ENCODE measurements at regions not wholly inside any gene's neighbourhood (a gene's known extent, or its start where the extent isn't known, plus 50 kb on each side); places are given as distances from the start of the nearest gene placed in this dataset.

GRCh38 chr2:138329591-138329990 is 172.0 kb upstream of the SPOPL start:
- DNase-seq (ENCODE audit: low read depth) = no peak
- TF ChIP-seq CTCF (IDR thresholded peaks at IDR 0.05; ENCODE audit: low read depth, low read length) (no peak), MAX (IDR thresholded peaks at IDR 0.05; ENCODE audit: low read depth, low read length) (no peak), MYC (IDR thresholded peaks at IDR 0.05; ENCODE audit: low read depth, low read length) (no peak), POLR2A (IDR thresholded peaks at IDR 0.05; ENCODE audit: extremely low read depth, insufficient read length) (no peak)
- H3K4me3 ChIP-seq (ENCODE audit: low read depth, low read length) = no peak overlapping the region

- no peak overlapping the region for H3K4me3 ChIP-seq (ENCODE audit: low read depth, low read length)
- DNase-seq (ENCODE audit: low read depth) = no peak
- no peak for TF ChIP-seq MYC (IDR thresholded peaks at IDR 0.05; ENCODE audit: low read depth, low read length)
- TF ChIP-seq MAX (IDR thresholded peaks at IDR 0.05; ENCODE audit: low read depth, low read length) = no peak
- no peak for TF ChIP-seq CTCF (IDR thresholded peaks at IDR 0.05; ENCODE audit: low read depth, low read length)
- TF ChIP-seq POLR2A (IDR thresholded peaks at IDR 0.05; ENCODE audit: extremely low read depth, insufficient read length) = no peak
Observed at GRCh38 chr2:138333121-138333520, 168.4 kb upstream of the SPOPL start.

GRCh38 chr2:138333677-138334076 is 167.9 kb upstream of the SPOPL start:
- TF ChIP-seq CTCF (IDR thresholded peaks at IDR 0.05; ENCODE audit: low read depth, low read length) (no peak), MYC (IDR thresholded peaks at IDR 0.05; ENCODE audit: low read depth, low read length) (no peak), MAX (IDR thresholded peaks at IDR 0.05; ENCODE audit: low read depth, low read length) (no peak), POLR2A (IDR thresholded peaks at IDR 0.05; ENCODE audit: extremely low read depth, insufficient read length) (no peak)
- no peak for DNase-seq (ENCODE audit: low read depth)
- H3K4me3 ChIP-seq (ENCODE audit: low read depth, low read length) = no peak overlapping the region

GRCh38 chr2:138334323-138334722 is 167.2 kb upstream of the SPOPL start:
- DNase-seq (ENCODE audit: low read depth) = no peak
- no peak for TF ChIP-seq POLR2A (IDR thresholded peaks at IDR 0.05; ENCODE audit: extremely low read depth, insufficient read length)
- TF ChIP-seq CTCF (IDR thresholded peaks at IDR 0.05; ENCODE audit: low read depth, low read length) = no peak
- no peak for TF ChIP-seq MYC (IDR thresholded peaks at IDR 0.05; ENCODE audit: low read depth, low read length)
- TF ChIP-seq MAX (IDR thresholded peaks at IDR 0.05; ENCODE audit: low read depth, low read length) = no peak
- H3K4me3 ChIP-seq (ENCODE audit: low read depth, low read length) = no peak overlapping the region

GRCh38 chr2:138335036-138335435 is 166.5 kb upstream of the SPOPL start:
- H3K4me3 ChIP-seq (ENCODE audit: low read depth, low read length) = no peak overlapping the region
- no peak for TF ChIP-seq MYC (IDR thresholded peaks at IDR 0.05; ENCODE audit: low read depth, low read length)
- TF ChIP-seq CTCF (IDR thresholded peaks at IDR 0.05; ENCODE audit: low read depth, low read length) = no peak
- TF ChIP-seq MAX (IDR thresholded peaks at IDR 0.05; ENCODE audit: low read depth, low read length) = no peak
- no peak for TF ChIP-seq POLR2A (IDR thresholded peaks at IDR 0.05; ENCODE audit: extremely low read depth, insufficient read length)
- no peak for DNase-seq (ENCODE audit: low read depth)

GRCh38 chr2:138336146-138336545 is 165.4 kb upstream of the SPOPL start:
- H3K4me3 ChIP-seq (ENCODE audit: low read depth, low read length) = no peak overlapping the region
- DNase-seq (ENCODE audit: low read depth) = no peak
- TF ChIP-seq MAX (IDR thresholded peaks at IDR 0.05; ENCODE audit: low read depth, low read length) (no peak), POLR2A (IDR thresholded peaks at IDR 0.05; ENCODE audit: extremely low read depth, insufficient read length) (no peak), MYC (IDR thresholded peaks at IDR 0.05; ENCODE audit: low read depth, low read length) (no peak), CTCF (IDR thresholded peaks at IDR 0.05; ENCODE audit: low read depth, low read length) (no peak)
